Glutamatergic neuron (in vitro differentiated cells): ENCODE measurements at regions not wholly inside any gene's neighbourhood (a gene's known extent, or its start where the extent isn't known, plus 50 kb on each side); places are given as distances from the start of the nearest gene placed in this dataset.

ENCODE experiments used
- DNase-seq: peaks from one replicate; pipeline ENCODE4 v3.0.0; 2022
- H3K27ac Mint-ChIP-seq: one replicate; pipeline ENCODE4 v1.8.0; 2020; ENCODE audit warnings: mild to moderate bottlenecking, mixed read lengths, inconsistent platforms; ENCODE audit not compliant: unreplicated experiment
- H3K27me3 Mint-ChIP-seq: one replicate; pipeline ENCODE4 v1.8.0; 2020; ENCODE audit warnings: mild to moderate bottlenecking, moderate library complexity, mixed read lengths, inconsistent platforms; ENCODE audit not compliant: unreplicated experiment
- H3K36me3 Mint-ChIP-seq: one replicate; pipeline ENCODE4 v1.8.0; 2020; ENCODE audit warnings: mild to moderate bottlenecking, mixed read lengths, inconsistent platforms; ENCODE audit not compliant: unreplicated experiment
- H3K4me1 Mint-ChIP-seq: one replicate; pipeline ENCODE4 v1.8.0; 2020; ENCODE audit warnings: mild to moderate bottlenecking, low read depth, mixed read lengths, inconsistent platforms; ENCODE audit not compliant: unreplicated experiment
- H3K4me3 Mint-ChIP-seq: one replicate; pipeline ENCODE4 v1.8.0; 2020; ENCODE audit warnings: mild to moderate bottlenecking, mixed read lengths, inconsistent platforms; ENCODE audit not compliant: unreplicated experiment
- H3K9me3 Mint-ChIP-seq: one replicate; pipeline ENCODE4 v1.8.0; 2020; ENCODE audit warnings: mild to moderate bottlenecking, moderate library complexity, mixed read lengths, inconsistent platforms; ENCODE audit not compliant: unreplicated experiment
- TF ChIP-seq, protein P1 (sequence below): fragments of 200-600 bp; sonication (generic); IDR thresholded peaks from one replicate; pipeline ENCODE4 v1.5.0; 2021; ENCODE audit not compliant: partially characterized antibody, unreplicated experiment

DNA sequence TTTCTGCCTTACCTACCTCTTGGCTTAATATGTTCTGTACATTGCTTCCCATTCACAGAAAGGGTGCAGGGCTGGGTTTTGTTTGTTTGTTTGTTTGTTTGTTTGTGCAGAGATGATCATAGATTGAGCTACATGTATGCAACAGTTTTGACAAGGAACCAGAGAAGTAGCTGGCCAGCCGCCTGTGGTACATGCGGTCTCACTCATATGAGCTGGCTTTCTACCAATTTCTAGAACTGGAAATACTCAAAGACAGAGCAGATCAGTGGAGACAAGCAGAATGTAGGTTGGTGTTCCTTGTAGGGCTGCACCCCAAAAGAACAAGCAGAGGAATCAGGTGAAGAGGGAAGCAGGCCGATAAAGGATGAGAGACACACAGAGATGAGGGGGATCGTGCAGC lies 502.7 kb downstream of the SOX2 start:
- Mint-ChIP-seq H3K27ac (no peak overlapping the region), H3K9me3 (no peaks in the 10 kb centered on the region), H3K4me1 (peaks cover 4% of the 10 kb centered on the region), H3K4me3 (no peak overlapping the region), H3K36me3 (no peaks in the 10 kb centered on the region), H3K27me3 (no peaks in the 10 kb centered on the region)
- no peak for DNase-seq
- TF ChIP-seq, protein P1, sequence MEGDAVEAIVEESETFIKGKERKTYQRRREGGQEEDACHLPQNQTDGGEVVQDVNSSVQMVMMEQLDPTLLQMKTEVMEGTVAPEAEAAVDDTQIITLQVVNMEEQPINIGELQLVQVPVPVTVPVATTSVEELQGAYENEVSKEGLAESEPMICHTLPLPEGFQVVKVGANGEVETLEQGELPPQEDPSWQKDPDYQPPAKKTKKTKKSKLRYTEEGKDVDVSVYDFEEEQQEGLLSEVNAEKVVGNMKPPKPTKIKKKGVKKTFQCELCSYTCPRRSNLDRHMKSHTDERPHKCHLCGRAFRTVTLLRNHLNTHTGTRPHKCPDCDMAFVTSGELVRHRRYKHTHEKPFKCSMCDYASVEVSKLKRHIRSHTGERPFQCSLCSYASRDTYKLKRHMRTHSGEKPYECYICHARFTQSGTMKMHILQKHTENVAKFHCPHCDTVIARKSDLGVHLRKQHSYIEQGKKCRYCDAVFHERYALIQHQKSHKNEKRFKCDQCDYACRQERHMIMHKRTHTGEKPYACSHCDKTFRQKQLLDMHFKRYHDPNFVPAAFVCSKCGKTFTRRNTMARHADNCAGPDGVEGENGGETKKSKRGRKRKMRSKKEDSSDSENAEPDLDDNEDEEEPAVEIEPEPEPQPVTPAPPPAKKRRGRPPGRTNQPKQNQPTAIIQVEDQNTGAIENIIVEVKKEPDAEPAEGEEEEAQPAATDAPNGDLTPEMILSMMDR, result no peak

DNA sequence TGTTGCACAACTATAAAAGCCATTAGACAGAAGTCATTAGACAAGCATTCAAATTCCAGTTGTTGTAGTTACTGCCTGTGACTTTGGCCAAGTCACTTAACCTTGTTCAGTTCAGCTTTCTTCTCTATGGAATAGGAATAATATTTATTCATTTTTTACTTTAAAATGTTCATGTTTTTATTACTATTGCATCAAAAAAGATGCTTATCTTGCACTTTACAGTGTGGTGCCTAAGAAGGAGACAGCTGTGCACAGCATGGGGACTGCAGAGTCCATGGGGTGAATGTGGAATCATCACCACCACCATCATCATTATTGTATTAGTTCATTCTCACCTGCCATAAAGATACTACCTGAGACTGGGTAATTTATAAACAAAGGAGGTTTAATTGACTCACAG lies 504.2 kb downstream of the SOX2 start:
- Mint-ChIP-seq H3K4me1 (peaks cover 4% of the 10 kb centered on the region), H3K27me3 (no peaks in the 10 kb centered on the region), H3K27ac (no peak overlapping the region), H3K36me3 (no peaks in the 10 kb centered on the region), H3K9me3 (no peaks in the 10 kb centered on the region), H3K4me3 (no peak overlapping the region)
- DNase-seq, result no peak
- TF ChIP-seq, protein P1, result no peak

DNA sequence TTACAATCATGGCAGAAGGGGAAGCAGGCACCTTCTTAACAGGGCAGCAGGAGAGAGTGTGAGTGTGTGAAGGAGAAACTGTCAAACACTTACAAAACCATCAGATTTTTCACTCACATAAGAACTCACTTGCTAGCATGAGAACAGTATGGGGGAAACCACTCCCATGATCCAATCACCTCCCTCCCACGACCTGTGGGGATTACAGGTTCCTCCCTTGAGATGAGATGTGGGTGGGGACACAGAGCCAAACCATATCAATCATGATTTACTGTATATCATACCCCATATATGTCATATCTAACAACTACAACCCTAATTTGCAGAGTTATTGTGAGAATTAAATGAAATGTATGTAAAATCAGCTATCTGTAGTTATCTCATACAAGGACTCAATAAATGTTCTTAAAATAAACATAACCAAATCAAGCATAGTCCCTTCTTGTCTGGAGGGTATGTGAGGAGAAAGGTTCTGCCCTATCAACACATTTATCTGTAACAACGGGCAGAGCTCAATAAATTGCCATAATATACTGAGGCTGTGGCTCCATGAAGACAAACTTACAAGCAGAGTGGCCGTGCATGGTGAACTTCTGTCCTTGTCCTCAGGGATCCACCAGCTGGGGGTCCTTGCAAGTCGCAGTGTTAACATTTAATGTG lies 504.7 kb downstream of the SOX2 start:
- Mint-ChIP-seq H3K36me3 (no peaks in the 10 kb centered on the region), H3K27ac (no peak overlapping the region), H3K4me3 (no peak overlapping the region), H3K4me1 (peaks cover 4% of the 10 kb centered on the region), H3K27me3 (no peaks in the 10 kb centered on the region), H3K9me3 (no peaks in the 10 kb centered on the region)
- TF ChIP-seq, protein P1, result no peak
- no peak for DNase-seq

DNA sequence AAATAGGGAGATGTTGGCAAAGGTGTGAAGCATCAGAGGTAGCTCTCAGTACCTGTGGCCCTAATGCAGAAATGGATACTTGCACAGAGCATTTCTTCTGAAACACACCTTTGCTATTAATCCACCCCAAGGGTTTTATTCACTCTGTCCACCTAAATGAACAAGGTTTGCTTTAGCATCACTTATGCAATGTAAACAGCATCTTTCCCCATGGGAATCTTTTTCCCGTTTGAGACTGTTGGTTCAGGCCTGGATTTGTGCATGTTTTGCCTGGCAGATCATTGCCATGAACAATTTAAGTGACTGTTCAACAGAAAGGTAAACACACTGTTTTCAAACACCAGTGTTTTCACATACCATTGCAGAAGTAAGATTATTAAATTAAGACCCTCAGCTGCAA lies 508.3 kb downstream of the SOX2 start:
- no peak for DNase-seq
- Mint-ChIP-seq H3K9me3 (no peaks in the 10 kb centered on the region), H3K27ac (no peak overlapping the region), H3K36me3 (peaks cover 1% of the 10 kb centered on the region), H3K4me1 (peaks cover 4% of the 10 kb centered on the region), H3K4me3 (no peak overlapping the region), H3K27me3 (no peaks in the 10 kb centered on the region)
- TF ChIP-seq, protein P1, result no peak

DNA sequence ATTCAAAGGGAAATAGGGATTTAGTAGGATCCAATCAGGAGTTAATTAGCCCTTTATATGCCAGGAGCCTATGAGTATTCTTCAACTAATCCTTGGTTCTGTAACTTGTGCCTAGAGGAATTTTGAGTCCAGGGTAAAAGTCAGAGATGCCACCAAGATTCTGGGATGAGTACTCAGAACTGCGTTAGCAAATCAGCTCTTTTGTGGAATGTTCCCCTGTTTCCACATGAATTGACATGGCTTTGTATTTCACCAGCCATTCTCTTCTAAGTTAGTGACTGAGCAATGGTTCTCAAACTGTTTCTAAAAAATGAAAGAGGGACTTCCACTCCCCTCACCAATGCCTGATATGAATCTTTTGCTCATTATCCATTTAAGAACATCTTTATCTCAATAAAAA lies 508.7 kb downstream of the SOX2 start:
- Mint-ChIP-seq H3K27ac (no peak overlapping the region), H3K36me3 (peaks cover 6% of the 10 kb centered on the region), H3K4me1 (peaks cover 4% of the 10 kb centered on the region), H3K9me3 (peaks cover 2% of the 10 kb centered on the region), H3K4me3 (no peak overlapping the region), H3K27me3 (no peaks in the 10 kb centered on the region)
- TF ChIP-seq, protein P1, result no peak
- no peak for DNase-seq
